A549 (cell line): ENCODE measurements at regions not wholly inside any gene's neighbourhood (a gene's known extent, or its start where the extent isn't known, plus 50 kb on each side); places are given as distances from the start of the nearest gene placed in this dataset.
A peak's percentile ranks its signal among the peaks of the same experiment; 100 is the strongest.

Experiments used
- ATAC-seq, 2 experiments: fragments of 200-7000 bp in 1 of 2; fragments of >200 bp in 1 of 2; cut with Nextera tagmentation in 1 of 2; cut with Tn5 transposase in 1 of 2; 3 replicates each; pipeline versions ENCODE4 v1.8.0 to v1.9.1; 2018 to 2020; ENCODE audit warnings: mild to moderate bottlenecking in 1 of 2, moderate library complexity in 1 of 2
- CTCF ChIA-PET: fragments of 300-600 bp; sonication (Branson Sonifier 250); formaldehyde crosslinking; extraction: SDS; loops from one replicate; lab custom pipeline; 2021; ENCODE audit warnings: antibody characterized with exemption, inconsistent platforms; lab: Yijun Ruan, JAX
- POLR2A ChIA-PET: fragments of 350-600 bp; formaldehyde crosslinking; extraction: SDS; loops from one replicate; lab custom pipeline; 2021; ENCODE audit warnings: antibody characterized with exemption, inconsistent platforms; lab: Yijun Ruan, JAX
- DNase-seq, 2 experiments: peaks; one replicate each; pipeline versions ENCODE4 v3.0.0 to v3.0.0-alpha.2; 2011 to 2016; ENCODE audit warnings: low read depth in 1 of 2, low spot score in 1 of 2
- FAIRE-seq: peaks from 2 replicates; lab custom pipeline; 2011; peaks lifted over from hg19 to GRCh38; lab: Jason Lieb, UNC
- H3K27ac ChIP-seq, 2 experiments: fragments of >200 bp; sonication (Bioruptor Twin); formaldehyde crosslinking; 3 replicates each; pipeline ENCODE4 v1.5.1; 2016 to 2017
- H3K4me1 ChIP-seq: fragments of >200 bp; sonication (Bioruptor Twin); formaldehyde crosslinking; 3 replicates; pipeline ENCODE4 v1.6.1; 2016
- H3K4me2 ChIP-seq: fragments of >200 bp; sonication (Bioruptor Twin); formaldehyde crosslinking; 3 replicates; pipeline ENCODE4 v1.6.1; 2016
- H3K4me3 ChIP-seq: fragments of >200 bp; sonication (Bioruptor Twin); formaldehyde crosslinking; 3 replicates; pipeline ENCODE4 v1.5.1; 2016
- H3K9me3 ChIP-seq: fragments of >200 bp; sonication (Bioruptor Twin); formaldehyde crosslinking; 3 replicates; pipeline ENCODE4 v1.6.1; 2016
- ATOH8 ChIP-seq: fragments of 250-450 bp; sonication (Bioruptor Pico); IDR thresholded peaks from 2 replicates; pipeline ENCODE4 v1.5.0; 2020; ENCODE audit warnings: low read depth, mild to moderate bottlenecking, moderate library complexity
- BHLHE40 ChIP-seq: IDR thresholded peaks from 2 replicates; pipeline ENCODE4 v1.6.1; 2012; ENCODE audit warnings: low read depth, low read length, inconsistent platforms
- CHD2 ChIP-seq: fragments of 150-350 bp; IDR thresholded peaks from 2 replicates; pipeline ENCODE4 v1.6.1; 2014; ENCODE audit warnings: low read length; ENCODE audit not compliant: partially characterized antibody
- CHD4 ChIP-seq: fragments of 200-600 bp; sonication (generic); IDR thresholded peaks from 2 replicates; pipeline ENCODE4 v1.6.1; 2016; ENCODE audit warnings: antibody characterized with exemption, mild to moderate bottlenecking, borderline replicate concordance
- CTCF ChIP-seq: fragments of >200 bp; sonication (Bioruptor Twin); formaldehyde crosslinking; IDR thresholded peaks from 3 replicates; pipeline ENCODE4 v1.5.1; 2016
- E2F6 ChIP-seq: IDR thresholded peaks from 2 replicates; pipeline ENCODE4 v1.6.1; 2012; ENCODE audit warnings: low read depth, borderline replicate concordance
- EHMT2 ChIP-seq: fragments of 200-600 bp; sonication (generic); IDR thresholded peaks from 2 replicates; pipeline ENCODE4 v1.6.1; 2016; ENCODE audit warnings: antibody characterized with exemption, low read depth, mild to moderate bottlenecking, moderate library complexity
- ESRRA ChIP-seq: fragments of 150-350 bp; IDR thresholded peaks from 2 replicates; pipeline ENCODE4 v1.6.1; 2014; ENCODE audit warnings: mild to moderate bottlenecking, low read length, borderline replicate concordance
- FOSL2 ChIP-seq, 2 experiments: fragments of 450-650 bp in 1 of 2; fragments of >200 bp in 1 of 2; sonication (Bioruptor Twin) in 1 of 2; formaldehyde crosslinking; IDR thresholded peaks; 2 replicates each; pipeline versions ENCODE4 v1.5.0 to v1.6.1; 2016 to 2020; ENCODE audit warnings: mild to moderate bottlenecking in 1 of 2, moderate library complexity in 1 of 2
- GATA3 ChIP-seq: IDR thresholded peaks from 2 replicates; pipeline ENCODE4 v1.6.1; 2012; ENCODE audit warnings: borderline replicate concordance
- HES2 ChIP-seq: fragments of >200 bp; sonication (Bioruptor Twin); formaldehyde crosslinking; IDR thresholded peaks from 2 replicates; pipeline ENCODE4 v1.6.1; 2016
- HEYL ChIP-seq: fragments of 250-450 bp; sonication (Bioruptor Pico); IDR thresholded peaks from 2 replicates; pipeline ENCODE4 v1.8.0; 2021; ENCODE audit warnings: mild to moderate bottlenecking, moderate library complexity
- HMGXB4 ChIP-seq: fragments of 250-450 bp; sonication (Bioruptor Pico); IDR thresholded peaks from 2 replicates; pipeline ENCODE4 v1.5.0; 2021; ENCODE audit warnings: mild to moderate bottlenecking, moderate library complexity, borderline replicate concordance
- HOXA7 ChIP-seq: fragments of 250-450 bp; sonication (Bioruptor Pico); IDR thresholded peaks from 2 replicates; pipeline ENCODE4 v1.5.0; 2020; ENCODE audit warnings: mild to moderate bottlenecking, moderate library complexity
- HOXB5 ChIP-seq: fragments of 250-450 bp; sonication (Bioruptor Pico); IDR thresholded peaks from 2 replicates; pipeline ENCODE4 v1.5.0; 2020; ENCODE audit warnings: mild to moderate bottlenecking, moderate library complexity
- JUN ChIP-seq, 2 experiments: fragments of >200 bp; sonication (Bioruptor Twin); formaldehyde crosslinking; IDR thresholded peaks; 2 replicates in 1 of 2; 3 replicates in 1 of 2; pipeline ENCODE4 v1.6.1; 2016 to 2017
- KDM1A ChIP-seq: fragments of 200-600 bp; sonication (generic); IDR thresholded peaks from 2 replicates; pipeline ENCODE4 v1.6.1; 2016; ENCODE audit warnings: low read depth, mild to moderate bottlenecking
- MYC ChIP-seq: IDR thresholded peaks from 2 replicates; pipeline ENCODE4 v1.6.1; 2012; ENCODE audit warnings: mild to moderate bottlenecking, inconsistent platforms, low read length, improper control_type of control experiment, borderline replicate concordance
- PHF8 ChIP-seq: fragments of 200-600 bp; sonication (generic); IDR thresholded peaks from 2 replicates; pipeline ENCODE4 v1.6.1; 2016; ENCODE audit warnings: low read depth, mild to moderate bottlenecking, antibody characterized with exemption, moderate library complexity, borderline replicate concordance
- RCOR1 ChIP-seq: fragments of 150-350 bp; IDR thresholded peaks from 2 replicates; pipeline ENCODE4 v1.6.1; 2014; ENCODE audit warnings: antibody characterized with exemption, low read length, low read depth
- SMC3 ChIP-seq: fragments of >200 bp; sonication (Bioruptor Twin); formaldehyde crosslinking; IDR thresholded peaks from 3 replicates; pipeline ENCODE4 v1.6.1; 2018; ENCODE audit warnings: inconsistent platforms
- WGBS: methylation state at CpG from one replicate; pipeline ENCODE4 v1.1.6; 2017; ENCODE audit errors: missing lambda C conversion rate; 5-methylcytosine and 5-hydroxymethylcytosine counted together

GRCh38 chr10:3876350-3876962 is 91.4 kb upstream of the KLF6 start:
- peaks cover 37% of the 10 kb centered on the region for H3K4me1 ChIP-seq
- ChIA-PET CTCF (interaction anchor here (0.6 to 1.2 kb wide), 3 partner anchors 10 to 780 kb away, joined by 3 to 4 read pairs (median 3); no protein-coding TSS in a partner anchor), POLR2A (no interaction called here)
- 68% methylated on average over 8 of the region's 8 CpGs for WGBS
- H3K4me3 ChIP-seq, result no peak overlapping the region
- no peak for DNase-seq
- H3K27ac ChIP-seq, result peak overlapping the region; percentile 36 to 72; a peak in 4 of 6 replicates
- ATAC-seq, result peak in 1 of 2 experiments; percentile 29; a peak in 1 of 6 replicates
- no peak overlapping the region for H3K4me2 ChIP-seq
- no peak for TF ChIP-seq HOXB5 (CRISPR knock-in tag)
- TF ChIP-seq ESRRA, result no peak
- TF ChIP-seq FOSL2 (IDR thresholded peaks at IDR 0.05), result no peak
- TF ChIP-seq FOSL2 (CRISPR knock-in tag; IDR thresholded peaks at IDR 0.05), result 0 out of 2 replicates have a peak, but pooled peaks have one; percentile 14
- no peak for TF ChIP-seq KDM1A
- no peak for FAIRE-seq
- no peaks in the 10 kb centered on the region for H3K9me3 ChIP-seq

GRCh38 chr10:3875842-3876235 is 90.8 kb upstream of the KLF6 start:
- Histone ChIP-seq H3K4me3 (no peak overlapping the region), H3K9me3 (no peaks in the 10 kb centered on the region), H3K4me1 (peaks cover 37% of the 10 kb centered on the region), H3K4me2 (no peak overlapping the region), H3K27ac (peak overlapping the region; percentile 36 to 72; a peak in 4 of 6 replicates)
- POLR2A ChIA-PET, result interaction anchor here (0.9 kb wide), 1 partner anchor 91 kb away, joined by 4 read pairs; the partner anchor contains the start of gene KLF6
- TF ChIP-seq HOXB5 (CRISPR knock-in tag) (no peak), RCOR1 (no peak), BHLHE40 (no peak), CTCF (no peak), PHF8 (no peak), CHD2 (no peak), KDM1A (no peak), E2F6 (no peak), HOXA7 (CRISPR knock-in tag) (no peak), HMGXB4 (CRISPR knock-in tag) (no peak)
- FAIRE-seq (no peak), ATAC-seq (no peak), DNase-seq (no peak)
- CTCF ChIA-PET, result interaction anchor here (1.3 kb wide), 1 partner anchor 11 kb away, joined by 3 read pairs; no protein-coding TSS in a partner anchor
- WGBS, result 64% methylated on average over 2 of the region's 3 CpGs

- DNase-seq, result no peak
- Histone ChIP-seq H3K4me3 (no peak overlapping the region), H3K9me3 (no peaks in the 10 kb centered on the region), H3K4me2 (no peak overlapping the region), H3K27ac (peak overlapping the region; percentile 36 to 72; a peak in 4 of 6 replicates), H3K4me1 (peaks cover 37% of the 10 kb centered on the region)
- ATAC-seq, result no peak
- FAIRE-seq, result no peak
- WGBS, result 77% methylated on average over 6 of the region's 6 CpGs
- CTCF ChIA-PET, result interaction anchor here (0.6 to 1.3 kb wide), 2 partner anchors 11 to 500 kb away, joined by 3 read pairs; no protein-coding TSS in a partner anchor
- POLR2A ChIA-PET, result interaction anchor here (0.9 kb wide), 1 partner anchor 90 kb away, joined by 4 read pairs; the partner anchor contains the start of gene KLF6
- TF ChIP-seq CTCF, result no peak
- TF ChIP-seq CHD4, result no peak
- TF ChIP-seq EHMT2, result no peak
- TF ChIP-seq SMC3, result no peak
- no peak for TF ChIP-seq MYC
- TF ChIP-seq HES2, result no peak
- no peak for TF ChIP-seq JUN (IDR thresholded peaks at IDR 0.05)
- no peak for TF ChIP-seq GATA3
- TF ChIP-seq ATOH8 (CRISPR knock-in tag), result no peak
- no peak for TF ChIP-seq HEYL (CRISPR knock-in tag)
Measured at GRCh38 chr10:3874990-3875841, 90.2 kb upstream of the KLF6 start.
